ENCODE measurements at regions not wholly inside any gene's neighbourhood (a gene's known extent, or its start where the extent isn't known, plus 50 kb on each side); places are given as distances from the start of the nearest gene placed in this dataset.

DNA sequence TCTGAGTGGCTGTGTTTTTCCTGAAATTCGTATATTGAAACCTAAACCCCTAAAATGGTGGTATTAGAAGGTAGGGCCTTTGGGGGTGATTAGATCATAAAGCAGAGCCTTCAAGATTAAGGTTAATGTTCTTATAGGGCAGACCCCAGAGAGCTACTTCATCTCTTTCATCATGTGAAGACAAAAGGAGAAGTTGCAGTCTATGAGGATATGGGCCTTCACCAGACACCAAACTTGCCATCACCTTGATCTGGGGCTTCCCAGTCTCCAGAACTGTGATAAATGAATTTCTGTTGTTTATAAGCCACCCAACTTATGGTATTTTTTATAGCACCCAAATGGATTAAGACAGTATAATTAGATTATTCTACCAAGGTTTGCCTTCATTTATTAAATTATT is 275.0 kb upstream of the ATP2B1 start:
- DNase-seq, result no peak

DNA sequence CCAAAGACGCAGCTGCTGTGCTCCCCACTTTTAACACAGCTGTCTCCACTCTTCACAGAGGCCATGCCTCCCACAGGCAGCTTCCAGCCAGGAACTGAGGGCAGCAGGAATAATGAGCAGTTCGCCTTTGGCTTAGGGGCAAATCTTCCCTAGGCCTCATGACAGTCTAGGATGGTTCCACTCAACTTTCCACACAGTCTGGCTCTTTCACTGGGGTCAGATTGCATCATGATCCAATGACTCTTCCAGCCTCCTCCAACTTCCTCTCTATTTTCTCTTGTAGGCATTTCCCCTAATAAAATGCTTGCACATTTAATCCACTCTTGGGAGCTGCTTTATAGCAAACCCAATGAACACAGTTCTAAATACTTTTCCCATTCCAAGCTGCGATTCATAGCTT is 271.6 kb upstream of the ATP2B1 start:
- peak in 1 of 14 donors; percentile 1 for DNase-seq

DNA sequence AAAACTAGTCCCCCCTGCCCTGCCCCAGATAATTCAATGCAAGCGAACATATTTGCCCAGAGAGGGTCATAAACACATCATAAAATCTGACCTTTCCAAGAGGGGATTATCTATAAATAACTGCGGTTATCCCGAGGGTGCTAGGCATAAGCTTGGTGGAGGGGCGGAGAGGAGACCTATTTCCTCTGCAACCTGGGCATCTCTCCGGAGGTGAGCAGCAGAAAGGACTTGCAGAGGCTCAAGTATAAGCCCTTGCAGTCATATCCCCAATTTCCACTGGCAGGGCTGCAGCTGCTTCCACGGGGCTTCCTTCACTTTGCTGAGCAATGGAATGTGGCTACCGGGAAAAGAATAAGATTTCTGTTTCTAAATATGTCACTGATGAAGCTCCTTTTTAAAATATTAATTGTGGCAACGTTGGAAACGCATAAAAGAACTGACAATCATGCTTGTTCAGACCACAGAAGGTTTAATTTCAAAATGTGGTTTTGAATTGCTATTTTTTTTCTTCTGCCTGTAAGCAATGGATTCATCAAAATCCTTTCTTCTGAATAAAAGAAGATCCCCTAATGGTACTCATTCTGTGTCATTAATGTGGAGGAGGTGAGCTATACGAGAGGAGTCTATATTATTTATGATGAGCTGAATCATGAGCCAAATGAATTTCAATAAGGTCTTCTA is 268.9 kb upstream of the ATP2B1 start:
- DNase-seq, result peak in 1 of 14 donors; percentile 11

DNA sequence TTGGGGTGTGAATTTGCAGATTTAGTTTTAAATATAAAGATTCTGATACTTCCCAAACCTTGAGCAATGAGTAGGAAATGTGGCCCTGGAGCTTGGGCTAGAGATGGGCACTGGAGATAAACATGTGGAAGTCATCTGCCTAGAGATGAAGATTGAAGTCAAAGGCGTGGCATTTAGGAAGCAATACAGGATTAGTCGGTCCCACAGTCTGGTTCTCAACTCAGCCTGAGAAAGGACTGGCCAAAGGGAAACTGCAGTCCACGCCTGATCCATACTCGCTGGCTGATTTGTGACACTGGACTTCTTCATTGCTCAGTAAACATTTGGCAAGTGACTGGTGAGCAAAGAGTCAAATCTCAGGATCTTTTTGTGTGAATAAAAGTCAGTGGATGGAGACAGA is 268.2 kb upstream of the ATP2B1 start:
- DNase-seq, result no peak

DNA sequence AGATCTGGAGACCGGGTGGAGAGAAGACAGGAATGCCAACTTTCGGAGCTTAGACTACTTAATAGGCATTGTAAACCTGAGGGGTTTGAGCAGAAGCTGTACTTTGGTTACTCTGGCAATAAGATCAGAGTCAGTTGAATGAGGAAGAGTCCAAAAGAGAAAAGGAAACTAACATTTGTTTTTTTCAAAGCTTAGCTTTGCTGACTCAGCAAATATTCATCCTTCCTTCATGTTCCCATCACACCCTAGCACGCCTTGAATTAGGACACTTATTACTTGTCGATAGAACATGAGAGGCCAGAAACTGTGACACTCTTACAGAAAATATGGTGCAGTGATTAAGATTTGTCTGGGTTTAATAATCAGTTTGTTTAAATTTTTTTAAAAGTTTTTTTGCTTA is 266.9 kb upstream of the ATP2B1 start:
- DNase-seq, result no peak

DNA sequence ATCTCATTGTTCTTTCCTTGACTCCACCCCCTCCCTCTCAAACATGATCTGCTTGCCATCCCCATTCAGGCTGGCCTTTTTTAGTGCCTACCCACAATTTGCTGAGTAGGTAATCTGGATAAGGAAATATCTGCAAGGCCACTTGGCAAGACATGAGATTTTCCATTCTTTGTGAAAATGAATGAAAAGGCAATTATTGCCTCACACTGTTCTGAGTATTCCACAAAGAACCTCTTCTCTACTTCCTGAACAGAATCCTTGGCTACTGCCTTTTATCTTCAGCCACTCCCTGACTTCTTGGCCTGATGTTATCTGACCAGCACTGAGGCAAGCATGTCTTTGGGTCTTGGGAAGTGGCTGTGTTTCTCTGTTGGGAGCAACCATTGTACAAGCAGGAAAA is 263.2 kb upstream of the ATP2B1 start:
- DNase-seq, result no peak

DNA sequence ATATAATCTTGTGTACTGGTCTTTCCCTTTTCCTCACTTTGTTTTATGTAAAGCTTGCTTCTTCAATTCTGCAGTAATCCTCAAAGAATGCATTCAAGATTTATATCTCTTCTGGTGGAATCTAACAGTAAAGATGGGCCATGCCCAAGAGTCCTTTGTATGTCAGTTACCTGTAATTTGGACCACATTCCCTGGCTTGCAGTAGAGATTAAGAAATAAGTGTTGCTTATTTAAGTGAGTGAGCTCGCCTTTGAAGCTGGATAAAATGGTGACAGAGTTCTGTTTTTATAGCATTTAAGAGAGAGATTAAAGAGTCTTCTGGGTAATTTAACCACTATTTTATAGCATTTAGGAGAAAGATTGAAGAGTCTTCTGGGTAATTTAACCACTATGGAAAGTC is 262.1 kb upstream of the ATP2B1 start:
- DNase-seq, result no peak

DNA sequence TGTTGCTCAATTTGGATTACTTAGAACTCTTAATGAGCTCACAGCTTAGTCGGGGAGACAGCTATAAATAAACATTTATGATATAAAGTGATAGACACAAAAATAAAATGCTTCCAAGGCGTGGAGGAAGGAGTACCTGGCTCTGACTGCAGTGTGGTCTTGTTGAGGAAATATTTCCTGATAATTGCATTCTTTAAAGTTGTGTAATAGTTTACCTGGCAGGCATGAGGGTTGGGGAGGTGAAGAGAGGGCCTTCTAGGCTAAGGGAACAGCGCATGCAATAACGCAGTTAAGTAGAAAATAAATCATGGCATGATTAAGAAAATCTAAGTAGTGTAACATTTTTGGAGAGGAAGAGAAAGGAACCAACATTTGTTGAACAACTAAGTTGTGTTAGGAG is 260.5 kb upstream of the ATP2B1 start:
- DNase-seq, result no peak

DNA sequence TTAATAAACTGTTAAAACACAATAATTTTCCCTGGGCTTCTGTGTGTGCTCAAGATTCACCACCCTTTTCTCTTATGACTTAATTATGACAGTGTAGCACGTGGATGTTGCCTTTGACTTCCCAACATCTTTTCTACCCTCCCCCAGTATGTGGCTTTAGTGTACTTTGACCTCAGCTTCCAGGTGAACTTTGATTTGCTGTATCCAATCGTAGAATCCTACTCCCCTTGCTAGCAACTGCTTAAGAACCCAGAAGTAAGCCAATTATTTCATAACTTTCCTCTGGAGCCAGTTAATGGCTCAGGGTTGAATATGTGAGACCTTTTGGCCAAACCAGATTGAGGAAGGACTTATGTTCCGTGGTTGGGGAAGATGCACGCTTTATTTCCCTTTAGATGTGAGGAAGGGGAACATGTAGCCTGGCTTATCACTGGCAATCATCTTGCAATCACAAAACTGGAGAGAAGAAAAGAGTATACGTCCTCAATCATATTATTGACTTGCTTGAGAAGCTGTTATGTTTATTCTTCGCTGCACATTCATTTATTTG is 259.6 kb upstream of the ATP2B1 start:
- no peak for DNase-seq

DNA sequence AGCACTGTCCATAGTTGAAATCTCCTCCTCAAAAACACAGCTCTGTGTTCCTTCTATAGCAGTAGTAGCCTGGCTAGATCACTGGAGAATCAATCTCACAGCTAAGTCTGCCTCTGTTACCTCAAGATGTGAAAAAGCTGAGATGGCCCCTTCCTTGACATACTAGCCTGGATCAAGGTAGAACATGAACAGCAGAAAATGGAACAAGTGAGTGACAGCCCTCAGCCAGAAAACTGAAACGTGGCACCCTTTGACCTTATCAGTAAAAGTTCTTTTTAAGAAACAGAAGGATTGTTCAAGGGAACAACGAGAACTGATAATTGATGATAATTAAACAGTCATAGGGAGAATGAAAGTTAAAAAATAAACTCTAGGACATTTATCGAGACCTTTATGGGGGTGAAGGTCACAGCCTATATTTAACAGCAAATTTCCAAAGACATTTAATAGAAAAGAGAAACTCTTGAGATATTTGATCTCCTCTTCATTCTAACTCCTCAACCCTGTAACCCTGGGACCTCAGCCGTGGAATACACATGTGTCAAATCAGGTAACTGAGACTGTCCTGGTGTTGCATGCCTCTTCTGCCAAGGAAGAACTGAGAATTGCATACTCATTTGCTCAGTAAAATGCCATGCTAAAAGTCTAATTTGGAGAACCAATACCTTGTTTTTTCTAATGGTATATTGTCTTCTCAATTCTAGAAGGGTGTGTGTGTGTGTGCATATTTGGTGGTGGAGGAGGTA is 258.0 kb upstream of the ATP2B1 start:
- no peak for DNase-seq

DNA sequence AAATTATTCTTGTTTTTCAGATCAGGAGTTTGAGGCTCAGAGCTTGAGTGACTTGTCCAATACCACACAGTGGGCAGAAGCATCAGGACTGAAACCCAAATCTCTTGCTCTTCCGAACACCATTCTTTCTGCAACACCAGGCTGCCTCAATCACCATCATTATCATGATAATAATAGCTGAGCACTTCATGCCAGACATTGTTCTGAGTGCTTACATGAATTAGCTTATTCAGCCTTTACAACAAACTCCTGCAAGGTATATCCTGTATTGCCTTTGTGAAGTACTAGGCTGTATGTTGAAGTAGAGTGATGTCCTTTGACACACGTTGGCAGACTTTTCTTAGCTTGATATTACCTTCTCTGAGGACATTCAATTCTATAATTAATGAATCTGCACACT is 257.4 kb upstream of the ATP2B1 start:
- DNase-seq, result no peak

DNA sequence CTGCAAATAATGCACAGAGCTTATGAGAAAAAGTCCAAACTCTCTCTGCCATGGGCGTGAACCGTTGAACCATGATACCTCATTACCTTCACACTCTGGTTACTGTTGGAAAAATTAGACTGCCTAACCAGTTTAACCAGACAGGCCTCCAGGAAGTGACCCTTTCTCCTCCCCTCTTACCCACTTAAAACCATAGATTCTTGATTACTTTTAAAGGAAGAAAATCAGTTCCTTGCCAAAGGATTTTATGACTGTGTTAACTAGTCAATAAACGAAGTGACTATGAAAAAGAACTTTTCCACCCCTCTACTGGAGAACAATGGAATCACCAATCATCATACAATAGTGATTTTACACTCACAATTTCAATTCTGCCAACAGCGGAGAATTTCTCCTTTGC is 254.0 kb upstream of the ATP2B1 start:
- DNase-seq, result no peak

DNA sequence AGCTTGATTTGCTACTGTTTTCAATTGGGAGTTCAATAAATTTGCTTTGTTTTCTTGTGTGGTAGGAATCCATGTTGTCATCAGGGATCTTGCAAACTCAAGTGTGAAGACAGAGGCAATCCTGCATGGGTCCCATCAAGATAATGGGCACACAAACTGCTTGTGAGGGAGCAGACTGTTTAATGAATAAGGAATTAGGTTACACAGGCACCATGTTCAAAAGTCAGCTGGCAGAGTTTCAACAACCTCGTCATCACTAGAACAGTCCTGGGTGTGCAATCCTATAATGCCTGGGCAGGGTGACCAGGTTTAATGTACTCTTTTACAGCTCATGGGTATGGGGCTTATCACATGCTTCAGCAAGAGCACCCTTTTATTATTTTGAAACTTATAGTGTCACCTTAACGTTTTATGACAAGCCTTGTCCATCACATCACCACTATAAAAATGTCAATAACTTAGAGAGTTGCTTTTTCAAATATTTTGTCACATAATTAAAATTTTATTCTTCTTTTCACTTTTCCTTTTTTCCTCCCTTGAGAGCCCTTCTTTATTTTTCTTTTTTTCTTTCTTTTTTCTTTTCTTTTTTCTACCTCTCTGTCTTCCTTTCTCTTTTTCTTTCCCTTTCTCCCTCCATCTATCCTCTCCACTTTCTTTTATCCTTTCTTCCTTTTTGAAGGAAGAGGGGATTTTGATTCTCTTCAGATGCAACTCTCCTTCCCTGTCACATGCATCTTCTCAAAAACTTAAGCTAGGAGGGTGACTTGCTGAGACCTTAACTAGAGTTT is 252.2 kb upstream of the ATP2B1 start:
- DNase-seq, result no peak

DNA sequence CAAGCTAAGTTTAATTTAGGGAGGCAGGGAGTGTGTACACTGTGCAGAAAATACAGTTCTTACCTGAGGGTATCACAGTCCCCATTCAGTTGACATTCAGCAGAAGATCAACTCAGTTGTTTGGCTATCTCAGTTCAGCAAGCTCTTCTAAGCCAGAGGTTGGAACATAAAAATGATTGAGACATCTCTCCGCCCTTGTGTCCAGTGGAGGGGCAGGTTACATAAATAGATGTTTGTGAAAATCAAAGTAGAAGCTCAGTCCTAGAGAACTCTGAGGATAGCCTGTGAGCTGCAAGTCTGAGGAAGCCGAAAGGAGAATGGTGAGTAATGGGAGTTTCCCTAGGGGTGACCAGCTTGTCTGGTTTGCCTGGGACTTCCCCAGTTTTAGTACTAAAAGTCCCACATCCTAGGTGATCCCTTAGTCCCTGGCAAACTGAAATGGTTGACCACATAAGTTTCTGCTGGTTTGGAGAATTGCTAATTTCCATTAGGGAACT is 251.4 kb upstream of the ATP2B1 start:
- no peak for DNase-seq

DNA sequence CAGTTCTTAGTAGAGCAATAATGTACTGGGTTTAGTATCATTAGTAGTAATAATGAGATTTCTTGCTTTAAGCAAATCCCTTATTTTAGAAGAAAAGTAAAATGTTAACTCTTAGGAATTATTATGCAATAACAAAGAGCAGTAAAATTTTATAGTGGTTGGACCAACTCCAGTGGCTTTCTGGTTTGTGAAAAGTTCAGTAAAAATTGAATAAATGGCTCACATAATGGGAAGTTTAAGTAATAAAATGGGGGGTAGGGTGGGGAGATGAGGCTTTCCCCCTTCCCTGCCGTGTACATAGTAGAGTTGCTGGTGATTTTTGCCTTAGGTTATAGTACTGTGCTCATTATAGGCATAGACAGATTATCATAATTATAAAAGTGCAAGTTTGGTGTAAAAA is 250.5 kb upstream of the ATP2B1 start:
- DNase-seq, result no peak

DNA sequence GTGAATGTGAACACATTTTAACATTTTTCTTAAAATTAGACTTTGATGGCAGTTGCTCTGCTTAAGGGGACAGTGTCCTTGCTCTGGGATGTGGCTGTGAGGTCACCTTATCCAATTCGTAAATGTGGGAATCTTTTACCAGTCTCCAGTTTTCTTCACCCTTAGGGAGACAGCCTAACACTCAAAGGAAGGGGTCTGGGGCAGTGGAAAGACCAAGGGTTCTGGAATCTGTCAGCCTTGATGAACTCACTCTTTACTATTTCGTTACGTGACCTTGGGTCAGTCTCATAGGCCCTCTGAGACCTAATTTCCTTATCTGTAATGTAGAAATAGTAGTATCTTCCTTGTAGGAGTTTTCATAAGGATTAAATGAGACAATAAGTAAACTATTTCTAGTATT is 245.6 kb upstream of the ATP2B1 start:
- DNase-seq, result no peak

DNA sequence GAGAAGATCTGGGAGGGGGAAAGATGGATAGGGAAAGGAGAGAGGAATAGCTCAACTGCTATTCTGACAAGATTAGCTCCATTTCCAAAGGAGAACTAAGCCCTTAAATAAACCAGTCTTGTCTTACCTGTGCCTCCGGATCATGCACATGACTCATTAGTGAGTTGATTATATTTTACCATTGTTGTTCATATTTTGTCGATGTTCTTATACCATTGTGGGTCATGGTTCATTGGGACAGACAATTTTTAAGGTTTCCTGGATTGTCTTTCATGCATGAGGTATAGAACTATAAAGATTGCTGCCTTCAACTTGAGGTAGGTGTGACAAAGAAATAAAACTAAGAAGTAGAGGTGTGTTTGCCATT is 243.0 kb upstream of the ATP2B1 start:
- DNase-seq, result no peak

DNA sequence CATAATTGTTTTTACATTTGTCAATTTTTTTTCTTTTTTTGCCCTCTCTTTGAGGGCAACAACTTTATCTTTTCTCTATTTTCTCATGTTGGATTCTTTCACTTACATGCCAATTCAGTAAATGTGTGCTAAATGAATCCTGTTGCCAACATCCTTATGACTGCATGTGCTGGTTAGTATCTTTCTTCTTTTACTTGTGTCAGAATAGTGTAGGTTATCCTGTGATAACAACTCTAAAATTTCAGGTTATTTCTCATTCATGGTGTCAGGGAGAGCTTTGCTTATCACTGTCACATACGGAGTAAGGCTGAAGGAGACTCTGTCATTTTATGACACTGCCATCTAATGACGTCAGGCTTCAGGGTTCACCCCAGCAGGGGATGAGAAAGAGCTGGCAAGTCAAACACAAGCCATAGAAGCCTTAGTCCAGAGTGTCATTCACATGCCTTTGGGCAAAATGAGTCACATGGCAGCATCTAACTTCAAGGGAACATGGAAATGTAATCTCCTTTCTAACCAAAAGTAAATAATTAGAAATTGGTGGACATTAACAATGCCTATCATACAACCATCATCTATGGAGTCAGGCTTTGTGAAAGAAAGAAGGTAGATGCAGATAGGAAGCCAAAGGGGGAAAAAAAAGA is 242.5 kb upstream of the ATP2B1 start:
- no peak for DNase-seq

DNA sequence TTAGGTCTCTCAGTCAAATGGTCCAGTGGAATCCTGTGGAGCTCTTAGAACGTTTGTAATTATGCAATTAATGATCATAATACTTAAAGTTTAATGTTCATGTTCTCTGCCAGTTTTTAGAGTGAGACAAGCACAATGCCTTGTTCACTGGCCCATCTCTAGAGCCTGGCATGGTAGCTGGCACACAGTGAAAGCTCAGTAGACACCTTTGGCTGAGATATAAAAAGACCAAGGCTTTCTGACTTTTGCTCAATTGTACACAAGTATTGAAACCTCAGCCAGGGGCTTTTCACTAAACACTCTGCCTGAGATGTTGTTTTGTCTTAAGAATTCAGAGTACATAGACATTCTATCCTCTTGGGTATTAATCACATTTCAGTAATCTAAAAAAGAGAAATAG is 241.8 kb upstream of the ATP2B1 start:
- no peak for DNase-seq

DNA sequence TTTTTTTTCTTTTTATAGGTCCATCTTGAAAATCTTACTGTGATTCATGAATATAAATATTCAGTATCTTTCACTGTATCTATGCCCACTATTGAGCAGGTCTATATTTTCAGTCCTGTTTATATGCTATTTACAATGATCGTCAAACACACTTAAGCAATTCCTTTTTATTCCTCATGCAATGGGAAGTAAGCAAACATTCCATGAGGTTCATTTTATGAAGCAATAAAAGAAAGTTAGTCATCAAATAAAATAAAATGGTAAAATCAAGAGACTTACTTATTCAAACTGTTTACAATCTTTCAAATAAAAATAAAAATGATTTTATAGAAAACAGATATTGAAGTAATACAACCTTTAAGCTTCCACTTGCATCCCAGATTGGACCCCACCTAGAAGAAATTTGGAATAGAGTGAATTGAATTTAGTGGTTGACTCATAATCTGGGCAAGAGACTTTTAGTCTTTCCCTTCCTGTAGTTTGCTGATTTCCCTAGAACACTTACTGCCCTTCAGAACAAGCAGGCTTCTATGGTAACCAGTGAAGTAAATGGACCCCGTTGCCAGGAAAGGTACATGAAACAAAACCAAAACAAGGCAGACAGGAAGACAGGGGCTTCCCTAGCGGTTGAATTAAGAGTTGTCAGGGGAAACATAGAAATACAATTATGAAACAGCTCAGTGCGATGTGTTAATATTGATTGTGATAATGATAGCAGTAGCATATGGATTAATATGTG is 241.0 kb upstream of the ATP2B1 start:
- peak in 1 of 14 donors; percentile 21 for DNase-seq

DNA sequence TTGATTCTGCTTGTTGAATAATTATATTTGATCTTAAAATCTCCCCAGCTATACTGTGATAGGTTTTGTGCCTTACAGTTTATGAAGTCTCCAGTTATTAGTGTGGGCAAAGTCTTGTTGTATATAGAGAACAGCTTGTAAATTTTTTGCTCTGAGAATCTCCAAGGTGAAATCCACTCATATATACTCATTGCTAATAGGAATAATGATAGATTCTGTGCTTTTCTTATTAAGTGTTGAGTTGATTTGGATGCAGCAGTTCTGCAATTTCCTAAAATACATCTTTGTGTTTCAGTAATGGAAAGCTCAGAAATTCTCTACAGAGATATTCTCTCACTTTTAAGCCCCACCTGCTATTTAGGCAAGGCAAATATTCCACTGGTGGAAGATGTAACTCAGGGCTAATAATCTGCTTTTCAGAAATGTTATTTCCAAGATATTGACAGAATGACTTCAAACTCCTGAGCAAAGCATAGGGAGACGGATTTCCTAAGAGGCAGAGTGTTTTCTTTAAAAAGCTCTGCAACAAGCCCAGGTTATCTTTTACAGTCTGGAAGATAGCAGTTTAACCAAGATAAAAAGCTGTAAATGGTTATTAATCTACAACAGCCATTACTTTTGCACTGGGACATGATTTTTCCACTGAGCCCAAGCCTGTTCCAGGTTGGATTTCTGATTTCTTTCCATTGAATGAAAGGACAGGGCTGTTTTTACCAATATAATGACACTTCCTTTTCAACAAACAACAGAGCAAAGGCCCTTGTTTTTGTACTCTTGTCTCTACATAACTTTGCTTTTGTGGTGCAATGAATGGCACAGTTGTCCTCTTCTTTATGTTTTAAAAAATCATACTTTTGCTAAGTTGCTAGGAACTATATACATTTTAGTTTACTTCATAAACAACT is 239.9 kb upstream of the ATP2B1 start:
- no peak for DNase-seq
